ENCODE measurements at regions not wholly inside any gene's neighbourhood (a gene's known extent, or its start where the extent isn't known, plus 50 kb on each side); places are given as distances from the start of the nearest gene placed in this dataset.

DNA sequence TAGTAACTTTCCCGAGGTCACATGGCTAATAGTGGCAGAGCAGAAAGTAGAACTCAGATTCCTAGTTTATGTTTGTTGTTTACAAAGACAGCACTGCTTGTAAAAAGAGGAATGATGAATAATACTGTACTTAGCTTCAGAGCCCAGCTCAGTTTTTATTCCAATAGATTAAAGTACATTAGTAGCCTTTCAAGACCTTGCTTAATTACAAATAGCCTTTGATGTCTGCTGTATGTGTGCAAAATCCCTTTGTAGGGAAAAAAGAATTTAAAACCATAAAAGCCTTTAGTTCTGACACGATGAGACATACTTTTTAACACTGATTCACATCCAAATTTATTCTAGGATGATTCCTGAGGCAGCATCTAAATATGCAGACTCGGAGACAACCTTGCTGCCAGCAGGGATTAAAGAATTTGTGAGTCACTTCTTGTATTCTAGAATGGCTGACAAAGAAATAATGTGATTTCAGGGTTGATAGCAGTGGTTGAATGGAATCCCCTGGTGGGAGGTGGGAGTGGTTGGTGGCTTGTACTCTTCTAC, 324.2 kb upstream of the TGFBR2 start:
- TF ChIP-seq FOXP2 (optimal IDR thresholded peaks at IDR 0.05; ENCODE audit: control extremely low read depth, extremely low read length, insufficient read depth) = no peak
- no peak for TF ChIP-seq EZH2 (IDR thresholded peaks at IDR 0.05)
